ENCODE measurements at regions not wholly inside any gene's neighbourhood (a gene's known extent, or its start where the extent isn't known, plus 50 kb on each side); places are given as distances from the start of the nearest gene placed in this dataset.
"Not testable (repeated sequence)": the region's sequence is repeated elsewhere in the genome, so short reads cannot be mapped to it uniquely, and the experiment has no call there.

DNA sequence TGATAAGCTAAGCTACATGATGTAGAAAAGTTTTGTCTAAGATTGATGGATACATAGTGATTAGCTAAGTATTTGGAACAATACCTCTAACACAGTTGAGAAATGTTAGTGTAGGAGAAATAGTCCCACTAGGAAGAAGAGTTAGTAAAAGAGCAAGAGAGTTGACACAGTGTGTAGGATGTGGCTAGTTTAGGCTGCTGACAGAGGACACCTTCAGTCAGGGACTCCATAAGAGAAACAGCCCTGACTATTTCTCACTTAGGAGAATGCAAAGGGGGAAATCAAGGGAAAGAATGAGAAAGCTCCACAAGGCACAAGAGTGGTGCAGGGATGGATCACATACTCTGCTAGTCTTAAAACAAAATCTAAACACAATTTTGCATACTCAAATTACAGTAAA, 613.7 kb downstream of the SLC16A7 start:
- Mint-ChIP-seq H3K4me3 (ENCODE audit: unreplicated experiment) (no peak overlapping the region), H3K36me3 (ENCODE audit: low read depth, unreplicated experiment) (no peaks in the 10 kb centered on the region), H3K4me1 (ENCODE audit: unreplicated experiment) (no peaks in the 10 kb centered on the region), H3K27me3 (ENCODE audit: unreplicated experiment) (peaks cover 2% of the 10 kb centered on the region), H3K27ac (ENCODE audit: unreplicated experiment) (no peak overlapping the region), H3K9me3 (ENCODE audit: unreplicated experiment) (no peaks in the 10 kb centered on the region)
- DNase-seq (ENCODE audit: low spot score): no peak
- TF ChIP-seq, protein P1, sequence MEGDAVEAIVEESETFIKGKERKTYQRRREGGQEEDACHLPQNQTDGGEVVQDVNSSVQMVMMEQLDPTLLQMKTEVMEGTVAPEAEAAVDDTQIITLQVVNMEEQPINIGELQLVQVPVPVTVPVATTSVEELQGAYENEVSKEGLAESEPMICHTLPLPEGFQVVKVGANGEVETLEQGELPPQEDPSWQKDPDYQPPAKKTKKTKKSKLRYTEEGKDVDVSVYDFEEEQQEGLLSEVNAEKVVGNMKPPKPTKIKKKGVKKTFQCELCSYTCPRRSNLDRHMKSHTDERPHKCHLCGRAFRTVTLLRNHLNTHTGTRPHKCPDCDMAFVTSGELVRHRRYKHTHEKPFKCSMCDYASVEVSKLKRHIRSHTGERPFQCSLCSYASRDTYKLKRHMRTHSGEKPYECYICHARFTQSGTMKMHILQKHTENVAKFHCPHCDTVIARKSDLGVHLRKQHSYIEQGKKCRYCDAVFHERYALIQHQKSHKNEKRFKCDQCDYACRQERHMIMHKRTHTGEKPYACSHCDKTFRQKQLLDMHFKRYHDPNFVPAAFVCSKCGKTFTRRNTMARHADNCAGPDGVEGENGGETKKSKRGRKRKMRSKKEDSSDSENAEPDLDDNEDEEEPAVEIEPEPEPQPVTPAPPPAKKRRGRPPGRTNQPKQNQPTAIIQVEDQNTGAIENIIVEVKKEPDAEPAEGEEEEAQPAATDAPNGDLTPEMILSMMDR (IDR thresholded peaks at IDR 0.05; ENCODE audit: unreplicated experiment): no peak

- Mint-ChIP-seq H3K4me3 (ENCODE audit: unreplicated experiment) (no peak overlapping the region), H3K4me1 (ENCODE audit: unreplicated experiment) (no peaks in the 10 kb centered on the region), H3K9me3 (ENCODE audit: unreplicated experiment) (no peaks in the 10 kb centered on the region), H3K36me3 (ENCODE audit: low read depth, unreplicated experiment) (no peaks in the 10 kb centered on the region), H3K27ac (ENCODE audit: unreplicated experiment) (no peak overlapping the region), H3K27me3 (ENCODE audit: unreplicated experiment) (peaks cover 4% of the 10 kb centered on the region)
- DNase-seq (ENCODE audit: low spot score): no peak
- TF ChIP-seq, protein P1 (IDR thresholded peaks at IDR 0.05; ENCODE audit: unreplicated experiment): no peak
These were observed 614.1 kb downstream of the SLC16A7 start for GRCh38 chr12:60209933-60210332.

DNA sequence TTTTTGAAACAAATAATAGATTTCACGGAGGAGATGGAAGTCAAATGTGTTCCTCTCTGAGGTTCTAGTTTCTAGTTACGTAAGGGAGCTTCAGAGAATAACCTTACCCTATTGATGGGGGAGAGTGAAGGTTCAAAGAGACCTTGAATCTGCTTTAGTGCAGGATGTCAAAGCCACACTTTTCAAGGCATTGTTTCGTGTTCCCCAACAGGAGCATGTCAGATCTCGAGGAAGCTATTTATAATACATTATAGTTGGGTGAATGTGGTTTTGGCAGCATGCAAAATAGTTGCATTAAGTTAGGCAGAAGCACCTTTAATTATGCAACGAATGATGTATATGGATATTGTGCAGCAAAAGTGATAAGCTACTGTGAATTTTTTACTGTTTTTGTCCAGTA, 614.9 kb downstream of the SLC16A7 start:
- DNase-seq (ENCODE audit: low spot score): no peak
- Mint-ChIP-seq H3K27ac (ENCODE audit: unreplicated experiment) (no peak overlapping the region), H3K27me3 (ENCODE audit: unreplicated experiment) (peaks cover 4% of the 10 kb centered on the region), H3K4me3 (ENCODE audit: unreplicated experiment) (no peak overlapping the region), H3K36me3 (ENCODE audit: low read depth, unreplicated experiment) (no peaks in the 10 kb centered on the region), H3K9me3 (ENCODE audit: unreplicated experiment) (no peaks in the 10 kb centered on the region), H3K4me1 (ENCODE audit: unreplicated experiment) (no peaks in the 10 kb centered on the region)
- TF ChIP-seq, protein P1 (IDR thresholded peaks at IDR 0.05; ENCODE audit: unreplicated experiment): no peak

- no peak for DNase-seq (ENCODE audit: low spot score)
- Mint-ChIP-seq H3K27me3 (ENCODE audit: unreplicated experiment) (peaks cover 4% of the 10 kb centered on the region), H3K27ac (ENCODE audit: unreplicated experiment) (no peak overlapping the region), H3K4me3 (ENCODE audit: unreplicated experiment) (no peak overlapping the region), H3K36me3 (ENCODE audit: low read depth, unreplicated experiment) (no peaks in the 10 kb centered on the region), H3K4me1 (ENCODE audit: unreplicated experiment) (no peaks in the 10 kb centered on the region), H3K9me3 (ENCODE audit: unreplicated experiment) (no peaks in the 10 kb centered on the region)
- TF ChIP-seq, protein P1 (IDR thresholded peaks at IDR 0.05; ENCODE audit: unreplicated experiment): no peak
These were observed 615.4 kb downstream of the SLC16A7 start for GRCh38 chr12:60211244-60211643.

- Mint-ChIP-seq H3K4me3 (ENCODE audit: unreplicated experiment) (no peak overlapping the region), H3K4me1 (ENCODE audit: unreplicated experiment) (no peaks in the 10 kb centered on the region), H3K9me3 (ENCODE audit: unreplicated experiment) (no peaks in the 10 kb centered on the region), H3K36me3 (ENCODE audit: low read depth, unreplicated experiment) (no peaks in the 10 kb centered on the region), H3K27me3 (ENCODE audit: unreplicated experiment) (peaks cover 4% of the 10 kb centered on the region), H3K27ac (ENCODE audit: unreplicated experiment) (no peak overlapping the region)
- TF ChIP-seq, protein P1 (IDR thresholded peaks at IDR 0.05; ENCODE audit: unreplicated experiment): no peak
- DNase-seq (ENCODE audit: low spot score): no peak
These were observed 616.6 kb downstream of the SLC16A7 start for GRCh38 chr12:60212159-60213000.

DNA sequence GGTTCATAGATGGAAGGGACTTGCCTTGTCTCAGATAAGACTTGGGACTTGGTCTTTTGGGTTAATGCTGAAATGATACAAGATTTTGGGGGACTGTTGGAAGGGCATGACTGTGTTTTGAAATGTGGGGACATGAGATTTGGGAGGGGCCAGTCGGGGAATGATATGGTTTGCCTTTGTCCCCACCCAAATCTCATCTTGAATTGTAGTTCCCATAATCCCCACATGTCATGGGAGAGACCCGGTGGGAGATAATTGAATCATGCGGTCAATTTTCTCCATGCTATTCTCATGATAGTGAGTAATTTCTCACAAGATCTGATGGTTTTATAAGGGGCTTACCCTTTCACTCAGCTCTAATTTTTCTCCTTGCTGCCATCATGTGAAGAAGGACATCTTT, 617.4 kb downstream of the SLC16A7 start:
- H3K27me3 Mint-ChIP-seq (ENCODE audit: unreplicated experiment); H3K4me1 Mint-ChIP-seq (ENCODE audit: unreplicated experiment); DNase-seq (ENCODE audit: low spot score); H3K9me3 Mint-ChIP-seq (ENCODE audit: unreplicated experiment); H3K27ac Mint-ChIP-seq (ENCODE audit: unreplicated experiment); H3K4me3 Mint-ChIP-seq (ENCODE audit: unreplicated experiment); H3K36me3 Mint-ChIP-seq (ENCODE audit: low read depth, unreplicated experiment): not testable (repeated sequence)

Measured in endothelial cell (in vitro differentiated cells).